ENCODE measurements at regions not wholly inside any gene's neighbourhood (a gene's known extent, or its start where the extent isn't known, plus 50 kb on each side); places are given as distances from the start of the nearest gene placed in this dataset.

DNA sequence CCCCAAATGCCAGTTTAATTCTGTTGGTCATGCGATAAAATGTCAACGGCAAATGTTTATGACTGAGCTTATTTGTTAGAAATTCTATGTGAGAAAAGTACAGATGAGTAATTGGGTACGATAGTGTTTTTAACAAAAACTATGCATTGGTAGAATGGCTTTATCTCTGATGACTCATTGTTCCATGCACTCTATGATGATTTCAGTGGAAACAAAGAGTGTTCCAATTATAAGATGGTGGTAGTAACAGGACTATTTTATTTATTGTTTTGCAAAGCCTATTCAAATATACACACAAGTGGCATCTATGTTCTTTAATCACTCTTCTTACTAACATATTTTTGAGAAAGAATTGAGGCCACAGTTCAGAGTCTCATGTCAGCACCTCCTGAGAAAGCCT, 353.7 kb upstream of the IRX2 start:
- Histone ChIP-seq H2AFZ (ENCODE audit: low read depth, low read length) (0 out of 2 replicates have a peak overlapping the region, but pooled peaks have one; percentile 2), H3K4me2 (ENCODE audit: insufficient read depth, low read length) (no peak overlapping the region), H3K79me2 (ENCODE audit: control insufficient read depth, insufficient read depth, low read length) (no peaks in the 10 kb centered on the region), H4K20me1 (replicated peaks; ENCODE audit: control insufficient read depth, insufficient read depth, low read length) (peaks cover 3% of the 10 kb centered on the region), H3K4me1 (replicated peaks in 1 of 2; ENCODE audit: control insufficient read depth in 2 of 2, insufficient read depth in 2 of 2, low read length in 2 of 2) (no peaks in the 10 kb centered on the region), H3K27me3 (ENCODE audit: control insufficient read depth in 2 of 2, insufficient read depth in 2 of 2, low read length in 2 of 2) (peaks cover 9 to 24% of the 10 kb centered on the region in 2 experiments; a peak in 3 of 5 replicates), H3K36me3 (ENCODE audit: control insufficient read depth, insufficient read depth, low read length) (no peaks in the 10 kb centered on the region), H3K9me1 (ENCODE audit: control insufficient read depth, insufficient read depth, low read length) (no peaks in the 10 kb centered on the region), H3K4me3 (no peak overlapping the region), H3K27ac (ENCODE audit: extremely low read depth, low read depth, low read length) (no peak overlapping the region), H3K9ac (ENCODE audit: insufficient read depth in 1 of 2, low read depth in 2 of 2, low read length in 2 of 2) (no peak overlapping the region), H3K9me3 (replicated peaks; ENCODE audit: control insufficient read depth, insufficient read depth, low read depth, low read length) (no peaks in the 10 kb centered on the region)
- intact Hi-C loops (cut with micrococcal nuclease) (no loop called here), in situ Hi-C loops (cut with MboI) (no loop called here)
- no peak for FAIRE-seq
- no peak for DNase-seq (ENCODE audit: extremely low read depth in 1 of 4, low spot score in 3 of 4)
- ChIA-PET CTCF (ENCODE audit: low intra/inter-chr PET ratio) (no interaction called here), POLR2A (no interaction called here)
- 0% methylated on average over 3 of the region's 3 CpGs for WGBS (ENCODE audit: insufficient coverage, low coverage, missing lambda C conversion rate)
- BruUV-seq (replicated peaks) = no TSS peak
- TF ChIP-seq DMBX1 (CRISPR knock-in tag; IDR thresholded peaks at IDR 0.05; ENCODE audit: borderline replicate concordance) (no peak), KAT8 (IDR thresholded peaks at IDR 0.05; ENCODE audit: low read depth) (no peak), FOSL1 (tag; conservative IDR thresholded peaks at IDR 0.05) (peak; percentile 70), TGIF2 (CRISPR knock-in tag; IDR thresholded peaks at IDR 0.05) (no peak), CCAR2 (IDR thresholded peaks at IDR 0.05; ENCODE audit: low read depth, low read length) (no peak), HSF4 (CRISPR knock-in tag; IDR thresholded peaks at IDR 0.05; ENCODE audit: borderline replicate concordance) (no peak), PRMT5 (CRISPR knock-in tag; IDR thresholded peaks at IDR 0.05) (no peak), JUND (IDR thresholded peaks at IDR 0.05; ENCODE audit: borderline replicate concordance, low read depth, low read length) (peak; percentile 41; the same call in 1 of the 2 replicates), JUND (tag; IDR thresholded peaks at IDR 0.05; ENCODE audit: borderline replicate concordance, low read depth, low read length) (peak; percentile 68; the same call in 2 of the 3 replicates), ZNF239 (CRISPR knock-in tag; IDR thresholded peaks at IDR 0.05) (no peak), ATF3 (IDR thresholded peaks at IDR 0.05) (peak; percentile 62), ATF3 (CRISPR knock-in tag; conservative IDR thresholded peaks at IDR 0.05) (no peak), LEF1 (IDR thresholded peaks at IDR 0.05) (no peak)
- TF ChIP-seq, protein P1, sequence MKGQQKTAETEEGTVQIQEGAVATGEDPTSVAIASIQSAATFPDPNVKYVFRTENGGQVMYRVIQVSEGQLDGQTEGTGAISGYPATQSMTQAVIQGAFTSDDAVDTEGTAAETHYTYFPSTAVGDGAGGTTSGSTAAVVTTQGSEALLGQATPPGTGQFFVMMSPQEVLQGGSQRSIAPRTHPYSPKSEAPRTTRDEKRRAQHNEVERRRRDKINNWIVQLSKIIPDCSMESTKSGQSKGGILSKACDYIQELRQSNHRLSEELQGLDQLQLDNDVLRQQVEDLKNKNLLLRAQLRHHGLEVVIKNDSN (CRISPR knock-in tag; IDR thresholded peaks at IDR 0.05) = no peak
- TF ChIP-seq, protein P2, sequence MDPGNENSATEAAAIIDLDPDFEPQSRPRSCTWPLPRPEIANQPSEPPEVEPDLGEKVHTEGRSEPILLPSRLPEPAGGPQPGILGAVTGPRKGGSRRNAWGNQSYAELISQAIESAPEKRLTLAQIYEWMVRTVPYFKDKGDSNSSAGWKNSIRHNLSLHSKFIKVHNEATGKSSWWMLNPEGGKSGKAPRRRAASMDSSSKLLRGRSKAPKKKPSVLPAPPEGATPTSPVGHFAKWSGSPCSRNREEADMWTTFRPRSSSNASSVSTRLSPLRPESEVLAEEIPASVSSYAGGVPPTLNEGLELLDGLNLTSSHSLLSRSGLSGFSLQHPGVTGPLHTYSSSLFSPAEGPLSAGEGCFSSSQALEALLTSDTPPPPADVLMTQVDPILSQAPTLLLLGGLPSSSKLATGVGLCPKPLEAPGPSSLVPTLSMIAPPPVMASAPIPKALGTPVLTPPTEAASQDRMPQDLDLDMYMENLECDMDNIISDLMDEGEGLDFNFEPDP (CRISPR knock-in tag; IDR thresholded peaks at IDR 0.05) = no peak
- no peak for ATAC-seq
